ENCODE measurements at regions not wholly inside any gene's neighbourhood (a gene's known extent, or its start where the extent isn't known, plus 50 kb on each side); places are given as distances from the start of the nearest gene placed in this dataset.

DNA sequence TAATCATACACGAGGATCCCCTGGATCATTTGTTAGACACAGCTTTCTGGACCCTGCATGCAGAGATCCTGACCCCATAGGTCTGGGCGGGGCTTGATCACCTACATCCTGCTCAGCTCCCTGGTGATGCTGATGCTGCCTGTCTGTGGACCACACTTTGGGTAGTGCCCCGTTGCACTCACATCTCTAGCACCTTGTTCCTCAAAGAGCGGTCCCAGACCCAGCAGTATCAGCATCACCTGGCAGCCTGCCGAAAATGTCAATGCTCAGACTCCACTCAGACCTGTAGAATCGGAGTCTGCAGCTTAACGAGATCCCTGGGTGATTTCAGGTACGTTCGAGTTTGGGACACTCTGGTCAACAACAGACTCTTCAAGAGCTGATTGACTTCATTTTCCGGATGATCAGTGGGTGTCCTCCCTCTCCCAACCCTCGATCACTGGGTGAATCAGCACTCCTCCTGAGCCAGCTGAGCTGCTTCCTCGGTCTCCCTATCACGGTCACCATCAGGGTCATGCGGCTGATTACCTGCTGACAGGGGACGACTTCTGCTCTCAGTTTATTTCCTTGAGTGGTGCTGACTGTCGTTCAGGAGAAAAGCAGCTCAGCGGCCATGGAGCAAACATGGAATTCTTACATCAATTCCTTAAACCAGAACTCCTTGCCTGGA is 150.6 kb upstream of the RAB12 start:
- no peak for TF ChIP-seq CTCF (IDR thresholded peaks at IDR 0.05; ENCODE audit: low read depth, low read length)
- DNase-seq (ENCODE audit: extremely low read depth, low read depth), result no peak

- DNase-seq (ENCODE audit: extremely low read depth, low read depth), result no peak
- TF ChIP-seq CTCF (IDR thresholded peaks at IDR 0.05; ENCODE audit: low read depth, low read length), result no peak
These were observed 148.5 kb upstream of the RAB12 start for GRCh38 chr18:8460748-8461147.

GRCh38 chr18:8461544-8461943 is 147.7 kb upstream of the RAB12 start:
- DNase-seq (ENCODE audit: extremely low read depth, low read depth), result no peak
- no peak; the same call in 1 of the 2 replicates for TF ChIP-seq CTCF (IDR thresholded peaks at IDR 0.05; ENCODE audit: low read depth, low read length)

- TF ChIP-seq CTCF (IDR thresholded peaks at IDR 0.05; ENCODE audit: low read depth, low read length), result no peak
- DNase-seq (ENCODE audit: extremely low read depth, low read depth), result no peak
These were observed 146.5 kb upstream of the RAB12 start for GRCh38 chr18:8462651-8463185.

- DNase-seq (ENCODE audit: extremely low read depth, low read depth), result no peak
- TF ChIP-seq CTCF (IDR thresholded peaks at IDR 0.05; ENCODE audit: low read depth, low read length), result no peak
These were observed 145.4 kb upstream of the RAB12 start for GRCh38 chr18:8463791-8464190.

- TF ChIP-seq CTCF (IDR thresholded peaks at IDR 0.05; ENCODE audit: low read depth, low read length), result no peak
- no peak for DNase-seq (ENCODE audit: extremely low read depth, low read depth)
These were observed 141.0 kb upstream of the RAB12 start for GRCh38 chr18:8468191-8468590.

DNA sequence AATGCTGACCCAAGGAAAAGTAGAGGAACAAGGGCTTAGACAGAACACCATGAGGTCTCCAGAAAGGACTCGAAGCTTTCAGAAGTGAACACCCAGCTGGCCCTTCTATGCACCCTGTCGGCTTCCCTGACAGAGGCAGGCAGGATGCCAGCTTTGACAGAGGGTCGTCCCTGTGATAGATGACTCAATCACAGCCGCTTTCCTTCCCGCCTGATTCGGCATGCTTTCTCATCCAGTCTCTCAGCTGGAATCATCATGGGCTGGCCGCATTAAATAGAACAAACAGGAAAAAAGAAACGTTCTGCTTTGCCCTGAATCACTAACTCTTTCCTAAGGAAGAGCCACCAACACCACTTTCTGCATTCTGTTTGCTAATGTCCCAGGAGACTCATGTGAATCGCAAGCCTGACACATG is 140.3 kb upstream of the RAB12 start:
- DNase-seq (ENCODE audit: extremely low read depth, low read depth), result no peak
- no peak for TF ChIP-seq CTCF (IDR thresholded peaks at IDR 0.05; ENCODE audit: low read depth, low read length)

All from AG09319 (cell line).